IPS DF 6.9 (cell line): ENCODE measurements at regions not wholly inside any gene's neighbourhood (a gene's known extent, or its start where the extent isn't known, plus 50 kb on each side); places are given as distances from the start of the nearest gene placed in this dataset.

Experiments used
- DNase-seq: peaks from one replicate; pipeline ENCODE4 v3.0.0-alpha.2; 2013; ENCODE audit warnings: low read depth, low spot score
- H3K27ac ChIP-seq: one replicate; pipeline ENCODE4 v1.5.1; 2013; ENCODE audit warnings: low read length, control low read depth
- H3K27me3 ChIP-seq: 2 replicates; pipeline ENCODE4 v1.6.1; 2013; ENCODE audit warnings: mild to moderate bottlenecking, low read length; ENCODE audit not compliant: control insufficient read depth, insufficient read depth
- H3K36me3 ChIP-seq: 2 replicates; pipeline ENCODE4 v1.6.1; 2013; ENCODE audit warnings: low read length; ENCODE audit not compliant: control insufficient read depth, insufficient read depth
- H3K4me1 ChIP-seq: 2 replicates; pipeline ENCODE4 v1.6.1; 2013; ENCODE audit warnings: low read length; ENCODE audit not compliant: control insufficient read depth, insufficient read depth
- H3K4me3 ChIP-seq: 2 replicates; pipeline ENCODE4 v1.5.1; 2013; ENCODE audit warnings: mild to moderate bottlenecking, low read length
- H3K9me3 ChIP-seq: 2 replicates; pipeline ENCODE4 v1.6.1; 2013; ENCODE audit warnings: low read length, inconsistent platforms; ENCODE audit not compliant: control insufficient read depth, insufficient read depth
- WGBS: extraction: QIAGEN DNeasy Blood & Tissue Kit; methylation state at CpG from one replicate; pipeline ENCODE4 v1.1.7; 2013; ENCODE audit warnings: mixed read lengths, missing lambda C conversion rate; ENCODE audit not compliant: insufficient read length, insufficient coverage; 5-methylcytosine and 5-hydroxymethylcytosine counted together

DNA sequence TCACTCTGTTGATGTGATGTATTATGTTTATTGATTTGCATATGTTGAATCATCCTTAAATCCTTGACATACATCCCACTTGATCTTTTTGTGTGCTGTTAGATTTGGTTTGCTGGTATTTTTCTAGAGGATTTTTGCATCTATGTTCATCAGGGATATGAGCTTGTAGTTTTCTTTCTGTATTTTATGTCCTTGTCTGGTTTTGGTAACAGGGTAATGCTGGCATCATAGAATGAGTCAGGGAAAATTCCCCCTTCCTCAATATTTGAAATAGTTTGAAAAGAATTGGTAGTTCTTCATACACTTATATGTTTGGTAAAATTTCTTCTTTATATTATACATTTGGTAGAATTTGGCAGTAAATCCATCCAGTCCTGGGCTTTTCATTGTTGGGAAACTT is 89.4 kb upstream of the SLC13A1 start:
- H3K4me1 ChIP-seq, result no peaks in the 10 kb centered on the region
- H3K4me3 ChIP-seq, result no peak overlapping the region
- no peaks in the 10 kb centered on the region for H3K27me3 ChIP-seq
- no peaks in the 10 kb centered on the region for H3K9me3 ChIP-seq
- DNase-seq, result no peak
- no peak overlapping the region for H3K27ac ChIP-seq
- no peaks in the 10 kb centered on the region for H3K36me3 ChIP-seq

DNA sequence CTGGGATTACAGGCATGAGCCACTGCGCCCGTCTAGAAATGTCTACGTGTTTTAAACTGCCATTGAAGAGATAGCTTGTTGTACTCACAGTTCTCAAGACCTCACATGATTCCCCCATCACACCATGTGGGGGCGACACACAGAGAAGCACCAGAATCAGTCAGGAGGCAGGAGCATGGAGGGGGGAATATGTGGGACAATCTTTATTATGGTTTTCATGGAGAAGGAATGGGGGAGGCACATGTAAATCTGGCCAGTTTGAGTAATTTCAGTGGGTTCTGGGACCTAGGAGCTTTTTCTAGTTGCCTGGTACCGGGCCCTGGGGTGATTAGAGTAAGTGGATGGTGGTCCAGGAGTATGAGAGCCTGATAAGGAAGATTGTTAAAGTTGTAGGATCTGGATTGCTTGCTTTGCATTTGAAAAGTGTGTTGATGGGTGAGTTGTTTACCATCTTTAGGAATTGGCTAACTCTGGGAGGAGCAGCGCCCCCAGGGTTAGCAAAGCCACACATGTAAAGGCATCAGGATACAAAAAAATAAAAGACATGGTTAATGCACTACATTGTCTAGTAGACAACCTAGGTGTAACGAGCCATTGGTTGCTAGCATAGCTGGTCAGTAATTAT is 85.4 kb upstream of the SLC13A1 start:
- no peak overlapping the region for H3K27ac ChIP-seq
- no peaks in the 10 kb centered on the region for H3K27me3 ChIP-seq
- no peaks in the 10 kb centered on the region for H3K9me3 ChIP-seq
- DNase-seq, result peak; percentile 35
- H3K4me1 ChIP-seq, result no peaks in the 10 kb centered on the region
- WGBS, result no CpG with 5 or more reads among the region's 7 CpGs
- H3K4me3 ChIP-seq, result no peak overlapping the region
- H3K36me3 ChIP-seq, result no peaks in the 10 kb centered on the region

DNA sequence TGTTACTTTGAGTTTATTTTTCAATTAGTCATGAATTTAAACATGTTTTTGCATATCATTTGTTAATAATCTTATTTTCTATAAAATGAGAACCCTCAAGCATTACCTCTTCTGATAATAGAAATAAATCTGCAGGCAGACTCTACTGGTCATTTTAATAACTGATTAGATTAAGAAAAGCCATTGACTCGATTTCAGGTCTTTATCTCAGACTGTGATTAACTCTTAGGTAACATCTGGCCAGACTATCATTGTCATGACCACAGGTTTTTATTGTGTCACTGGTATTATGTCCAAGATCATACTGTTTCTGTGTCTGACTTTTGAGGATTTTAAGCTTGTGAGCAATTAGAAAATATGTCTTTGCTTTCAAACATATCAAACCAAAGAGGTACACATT is 83.6 kb upstream of the SLC13A1 start:
- Histone ChIP-seq H3K36me3 (no peaks in the 10 kb centered on the region), H3K27me3 (no peaks in the 10 kb centered on the region), H3K27ac (no peak overlapping the region), H3K4me3 (no peak overlapping the region), H3K4me1 (no peaks in the 10 kb centered on the region), H3K9me3 (no peaks in the 10 kb centered on the region)
- no peak for DNase-seq
- no CpG with 5 or more reads among the region's 1 CpG for WGBS

DNA sequence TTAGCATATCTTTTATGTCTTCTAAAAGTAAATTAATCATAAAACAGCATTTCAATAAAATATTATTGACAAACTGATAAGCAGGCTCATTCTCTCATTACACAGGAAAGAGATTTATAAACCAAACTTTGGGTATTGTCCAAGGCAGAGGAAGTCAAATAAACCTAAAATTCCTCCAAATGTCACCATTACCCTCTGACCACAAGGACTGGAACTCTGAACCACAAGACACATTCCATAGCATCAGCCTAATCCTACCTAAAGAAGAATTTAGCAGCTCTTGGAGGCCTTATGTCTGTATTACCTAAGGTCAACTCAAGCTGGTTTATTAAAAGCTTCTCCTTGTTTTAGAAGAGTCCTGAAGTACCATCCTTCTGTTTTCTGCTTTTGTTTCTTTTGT is 82.4 kb upstream of the SLC13A1 start:
- DNase-seq, result no peak
- Histone ChIP-seq H3K36me3 (no peaks in the 10 kb centered on the region), H3K9me3 (no peaks in the 10 kb centered on the region), H3K27ac (no peak overlapping the region), H3K27me3 (no peaks in the 10 kb centered on the region), H3K4me1 (no peaks in the 10 kb centered on the region), H3K4me3 (no peak overlapping the region)

DNA sequence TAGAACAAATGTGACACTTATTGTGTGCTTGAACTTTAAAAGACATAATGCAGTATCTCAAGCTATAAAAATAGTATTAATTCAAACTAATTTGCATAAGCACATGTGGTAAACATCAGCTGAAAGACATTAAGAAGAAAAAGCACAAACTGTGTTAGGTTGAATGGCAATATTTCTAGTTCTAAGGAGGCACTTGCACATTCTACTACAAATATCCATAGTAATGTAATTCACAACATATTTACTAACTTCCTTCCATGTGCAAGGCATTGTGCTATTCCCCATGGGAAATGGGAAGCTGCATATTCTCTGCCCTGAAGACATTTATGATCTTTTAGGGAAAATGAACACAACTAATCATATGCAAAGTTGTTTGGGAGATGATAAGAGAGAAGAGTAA is 80.2 kb upstream of the SLC13A1 start:
- Histone ChIP-seq H3K4me1 (no peaks in the 10 kb centered on the region), H3K36me3 (no peaks in the 10 kb centered on the region), H3K4me3 (no peak overlapping the region), H3K27ac (no peak overlapping the region), H3K9me3 (no peaks in the 10 kb centered on the region), H3K27me3 (no peaks in the 10 kb centered on the region)
- no peak for DNase-seq

DNA sequence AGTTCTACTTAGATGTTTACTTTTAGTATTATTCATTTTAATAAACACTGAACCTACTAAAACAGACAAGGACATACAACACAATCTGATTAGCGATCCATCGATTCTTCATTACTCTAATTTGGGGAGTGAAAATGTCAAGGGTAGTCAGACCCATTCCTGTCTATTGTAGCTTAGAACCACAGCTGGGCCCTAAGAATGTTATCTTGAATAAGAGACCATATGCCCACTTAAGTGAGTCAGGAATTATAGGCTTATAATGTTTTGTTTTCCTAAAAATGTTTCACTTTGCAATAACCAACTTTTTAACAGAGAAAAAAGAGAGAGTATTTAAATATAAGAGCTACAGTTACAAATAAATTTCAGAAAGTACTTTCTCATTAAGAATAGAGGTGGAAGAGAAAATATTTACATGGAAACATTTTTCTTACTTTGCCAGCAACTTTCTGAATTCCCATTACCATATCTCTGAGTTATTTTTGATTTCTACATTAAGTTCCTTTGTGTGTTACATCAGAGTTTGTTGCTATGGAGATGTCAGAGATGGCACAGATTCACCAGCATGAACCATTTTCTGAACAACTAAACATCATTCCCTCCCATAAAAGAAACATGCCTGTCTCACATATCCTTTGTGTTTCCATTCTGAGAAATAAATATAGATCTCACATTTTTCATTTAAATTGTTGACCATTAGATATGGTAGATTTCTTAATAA is 75.4 kb upstream of the SLC13A1 start:
- H3K27ac ChIP-seq, result no peak overlapping the region
- H3K4me3 ChIP-seq, result no peak overlapping the region
- H3K4me1 ChIP-seq, result no peaks in the 10 kb centered on the region
- H3K36me3 ChIP-seq, result no peaks in the 10 kb centered on the region
- no peaks in the 10 kb centered on the region for H3K27me3 ChIP-seq
- no CpG with 5 or more reads among the region's 2 CpGs for WGBS
- no peaks in the 10 kb centered on the region for H3K9me3 ChIP-seq
- DNase-seq, result no peak

DNA sequence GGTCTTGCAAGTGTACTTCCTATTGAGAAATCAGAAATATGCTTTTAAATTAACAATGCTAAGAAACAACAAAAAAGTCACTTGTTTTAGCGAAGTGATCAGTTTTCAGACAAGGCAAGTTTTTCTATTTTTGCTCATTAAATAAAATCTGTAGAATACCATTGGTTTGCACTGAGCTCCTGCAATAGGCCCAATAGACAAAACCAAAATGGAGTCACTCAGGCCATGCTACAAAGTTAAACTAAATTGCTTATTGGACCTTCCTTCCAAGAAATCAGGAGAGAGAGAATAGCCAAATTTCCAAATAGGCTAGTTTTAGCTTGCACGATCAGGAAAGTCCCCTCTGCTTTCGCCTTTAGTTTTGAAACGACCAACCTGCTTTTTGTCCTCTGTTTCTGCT is 73.4 kb upstream of the SLC13A1 start:
- H3K27ac ChIP-seq, result no peak overlapping the region
- H3K36me3 ChIP-seq, result no peaks in the 10 kb centered on the region
- H3K4me3 ChIP-seq, result no peak overlapping the region
- DNase-seq, result no peak
- H3K4me1 ChIP-seq, result no peaks in the 10 kb centered on the region
- H3K9me3 ChIP-seq, result no peaks in the 10 kb centered on the region
- WGBS, result no CpG with 5 or more reads among the region's 4 CpGs
- H3K27me3 ChIP-seq, result no peaks in the 10 kb centered on the region

DNA sequence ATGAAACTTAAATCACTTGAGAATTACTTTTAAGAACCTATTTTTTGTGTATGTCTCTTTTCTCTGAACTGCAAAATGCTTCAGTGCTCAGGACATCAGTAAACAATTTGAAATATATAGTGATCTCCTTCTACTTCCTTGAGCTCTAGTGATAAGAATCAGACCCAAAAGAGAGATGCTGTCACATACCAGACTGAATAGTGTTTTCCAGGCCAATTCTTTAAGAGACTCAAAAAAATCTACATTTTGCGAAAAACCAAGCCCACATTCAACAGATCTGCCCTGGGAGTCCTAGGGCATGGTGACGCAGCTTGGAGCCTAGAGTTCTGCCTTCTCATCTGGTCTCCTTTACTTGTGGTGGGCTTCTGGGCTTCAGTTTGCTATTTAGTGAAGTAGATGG is 72.1 kb upstream of the SLC13A1 start:
- no peak for DNase-seq
- WGBS, result no CpG with 5 or more reads among the region's 2 CpGs

DNA sequence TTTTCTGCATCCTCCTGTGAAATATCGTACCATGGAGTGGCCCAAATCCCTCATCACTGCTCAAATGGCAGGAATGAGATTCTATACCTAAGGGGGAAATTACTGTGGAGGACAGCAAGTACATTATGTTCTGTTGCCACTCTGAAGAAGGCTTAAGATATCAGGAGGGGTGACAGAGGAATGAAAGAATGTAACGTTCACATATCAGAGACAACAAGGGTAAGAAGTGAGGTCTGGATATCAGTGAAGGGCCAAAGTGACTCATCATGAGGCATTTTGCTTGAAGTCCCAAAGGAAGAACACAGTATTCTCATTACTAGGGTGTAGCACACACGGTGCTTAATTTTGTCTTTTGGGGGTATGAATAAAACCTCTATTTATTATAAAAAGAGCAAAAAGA is 71.5 kb upstream of the SLC13A1 start:
- Histone ChIP-seq H3K27ac (no peak overlapping the region), H3K36me3 (no peaks in the 10 kb centered on the region), H3K9me3 (no peaks in the 10 kb centered on the region), H3K4me3 (no peak overlapping the region), H3K27me3 (no peaks in the 10 kb centered on the region), H3K4me1 (no peaks in the 10 kb centered on the region)
- DNase-seq, result no peak
- no CpG with 5 or more reads among the region's 3 CpGs for WGBS

More for the DNA sequence above, 72.1 kb upstream of the SLC13A1 start:
- H3K27ac ChIP-seq, result no peak overlapping the region
- no peaks in the 10 kb centered on the region for H3K36me3 ChIP-seq
- no peak overlapping the region for H3K4me3 ChIP-seq
- H3K4me1 ChIP-seq, result no peaks in the 10 kb centered on the region
- H3K9me3 ChIP-seq, result no peaks in the 10 kb centered on the region
- H3K27me3 ChIP-seq, result no peaks in the 10 kb centered on the region

DNA sequence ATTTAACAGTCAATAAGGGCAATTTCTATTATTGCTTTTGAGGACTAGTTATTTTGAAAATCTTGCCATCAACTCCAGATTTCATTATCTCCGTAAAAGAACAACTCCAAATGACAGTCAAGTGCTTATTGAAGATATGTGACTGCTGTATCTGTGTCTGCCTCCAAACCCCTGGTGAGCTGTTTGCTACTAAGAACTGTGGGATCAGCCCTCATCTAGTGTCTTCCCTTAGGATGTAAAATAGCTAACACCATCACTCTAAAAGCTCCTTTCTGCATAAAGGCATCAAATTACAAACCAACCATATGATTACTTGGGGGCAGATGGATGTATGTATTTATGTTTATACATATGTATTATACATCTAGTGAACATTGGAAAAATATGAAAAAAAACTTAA is 70.8 kb upstream of the SLC13A1 start:
- no peaks in the 10 kb centered on the region for H3K4me1 ChIP-seq
- H3K9me3 ChIP-seq, result no peaks in the 10 kb centered on the region
- H3K36me3 ChIP-seq, result no peaks in the 10 kb centered on the region
- H3K27ac ChIP-seq, result no peak overlapping the region
- WGBS, result no CpG with 5 or more reads among the region's 1 CpG
- DNase-seq, result no peak
- H3K4me3 ChIP-seq, result no peak overlapping the region
- no peaks in the 10 kb centered on the region for H3K27me3 ChIP-seq

DNA sequence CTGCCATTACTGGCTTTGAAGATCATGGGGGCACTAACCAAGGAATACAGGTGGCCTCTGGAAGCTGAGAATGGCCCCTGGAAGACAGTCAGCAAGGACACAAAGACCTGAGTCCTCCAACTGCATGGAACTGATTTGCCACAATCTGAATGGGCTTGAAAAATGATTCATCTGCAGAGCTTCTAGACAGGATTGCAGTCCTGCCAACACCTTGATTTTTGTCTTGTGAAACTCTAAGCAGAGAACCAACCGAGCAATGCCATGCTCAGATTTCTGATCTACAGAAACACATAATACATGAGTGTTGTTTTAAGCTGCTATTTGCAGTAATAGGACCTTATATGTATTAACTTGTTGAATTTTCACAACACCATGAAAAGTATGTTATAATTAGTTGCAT is 66.1 kb upstream of the SLC13A1 start:
- DNase-seq, result no peak
- Histone ChIP-seq H3K4me1 (no peaks in the 10 kb centered on the region), H3K36me3 (no peaks in the 10 kb centered on the region), H3K27ac (no peak overlapping the region), H3K4me3 (no peak overlapping the region), H3K27me3 (no peaks in the 10 kb centered on the region), H3K9me3 (no peaks in the 10 kb centered on the region)
- no CpG with 5 or more reads among the region's 1 CpG for WGBS
